Adrenal gland (tissue), 5 donors: ENCODE measurements at regions not wholly inside any gene's neighbourhood (a gene's known extent, or its start where the extent isn't known, plus 50 kb on each side); places are given as distances from the start of the nearest gene placed in this dataset.

Source experiments
- POLR2A ChIP-seq, 2 donors: fragments of 450-650 bp; IDR thresholded peaks; one replicate each; pipeline ENCODE4 v1.6.1; 2017; ENCODE audit warnings: antibody characterized with exemption in 2 of 2, mild to moderate bottlenecking in 2 of 2, moderate library complexity in 1 of 2
- TF ChIP-seq, protein P1 (sequence below), 6 experiments: fragments of 450-650 bp in 4 of 6; fragments of 200-600 bp in 2 of 6; sonication (generic) in 1 of 6; IDR thresholded peaks; 1 replicate in 5 of 6; 2 replicates in 1 of 6; pipeline versions ENCODE4 v1.5.1 to v1.8.0; 2016 to 2021; ENCODE audit warnings: antibody characterized with exemption in 6 of 6, mild to moderate bottlenecking in 2 of 6, moderate library complexity in 1 of 6
- donor health status: DM: no; HTN: no; CAD: no.

DNA sequence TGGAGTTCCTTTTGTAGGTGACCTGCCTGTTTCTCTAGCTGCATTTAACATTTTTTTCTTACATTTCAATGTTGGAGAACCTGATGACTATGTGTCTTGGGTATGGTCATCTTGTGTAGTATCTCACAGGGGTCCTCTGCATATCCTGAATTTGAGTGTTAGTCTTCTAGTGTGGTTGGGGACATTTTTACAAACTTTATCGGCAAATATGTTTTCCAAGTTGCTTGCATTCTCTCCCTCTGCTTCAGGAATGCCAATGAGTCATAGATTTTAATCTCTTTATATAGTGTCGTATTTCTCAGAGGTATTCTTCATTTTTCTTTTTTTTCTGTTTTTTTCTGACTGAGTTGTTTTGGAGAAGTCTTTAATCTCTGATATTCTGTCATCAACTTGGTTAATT lies 684.0 kb downstream of the NCAM2 start:
- TF ChIP-seq, protein P1, sequence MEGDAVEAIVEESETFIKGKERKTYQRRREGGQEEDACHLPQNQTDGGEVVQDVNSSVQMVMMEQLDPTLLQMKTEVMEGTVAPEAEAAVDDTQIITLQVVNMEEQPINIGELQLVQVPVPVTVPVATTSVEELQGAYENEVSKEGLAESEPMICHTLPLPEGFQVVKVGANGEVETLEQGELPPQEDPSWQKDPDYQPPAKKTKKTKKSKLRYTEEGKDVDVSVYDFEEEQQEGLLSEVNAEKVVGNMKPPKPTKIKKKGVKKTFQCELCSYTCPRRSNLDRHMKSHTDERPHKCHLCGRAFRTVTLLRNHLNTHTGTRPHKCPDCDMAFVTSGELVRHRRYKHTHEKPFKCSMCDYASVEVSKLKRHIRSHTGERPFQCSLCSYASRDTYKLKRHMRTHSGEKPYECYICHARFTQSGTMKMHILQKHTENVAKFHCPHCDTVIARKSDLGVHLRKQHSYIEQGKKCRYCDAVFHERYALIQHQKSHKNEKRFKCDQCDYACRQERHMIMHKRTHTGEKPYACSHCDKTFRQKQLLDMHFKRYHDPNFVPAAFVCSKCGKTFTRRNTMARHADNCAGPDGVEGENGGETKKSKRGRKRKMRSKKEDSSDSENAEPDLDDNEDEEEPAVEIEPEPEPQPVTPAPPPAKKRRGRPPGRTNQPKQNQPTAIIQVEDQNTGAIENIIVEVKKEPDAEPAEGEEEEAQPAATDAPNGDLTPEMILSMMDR (IDR thresholded peaks at IDR 0.05): no peak
- no peak for TF ChIP-seq POLR2A (IDR thresholded peaks at IDR 0.05)
